Stimulated activated CD8-positive, alpha-beta memory T cell treated with anti-CD3 and anti-CD28 coated beads, Interleukin-7, amount 100 ng/mL, for 1 hour (primary cell): ENCODE measurements at regions not wholly inside any gene's neighbourhood (a gene's known extent, or its start where the extent isn't known, plus 50 kb on each side); places are given as distances from the start of the nearest gene placed in this dataset.

ENCODE experiments used
- DNase-seq, 2 donors: peaks; one replicate each; pipeline ENCODE4 v3.0.0-alpha.2; 2020; ENCODE audit warnings: low read depth in 2 of 2

- DNase-seq = no peak
Observed at GRCh38 chr18:38042211-38042890, 476.8 kb upstream of the CELF4 start.

GRCh38 chr18:38038242-38038641 lies 472.6 kb upstream of the CELF4 start:
- no peak for DNase-seq

GRCh38 chr18:38035193-38035592 lies 469.6 kb upstream of the CELF4 start:
- DNase-seq = no peak

GRCh38 chr18:38033282-38033681 lies 467.7 kb upstream of the CELF4 start:
- no peak for DNase-seq

GRCh38 chr18:38032516-38032915 lies 466.9 kb upstream of the CELF4 start:
- DNase-seq = no peak

- no peak for DNase-seq
Observed at GRCh38 chr18:38028946-38029345, 463.3 kb upstream of the CELF4 start.

GRCh38 chr18:38025433-38026038 lies 459.9 kb upstream of the CELF4 start:
- DNase-seq = no peak

- no peak for DNase-seq
Observed at GRCh38 chr18:38023871-38024270, 458.3 kb upstream of the CELF4 start.

- no peak for DNase-seq
Observed at GRCh38 chr18:38022234-38022633, 456.6 kb upstream of the CELF4 start.

- DNase-seq = no peak
Observed at GRCh38 chr18:38019292-38019691, 453.7 kb upstream of the CELF4 start.

GRCh38 chr18:38010971-38011857 lies 445.6 kb upstream of the CELF4 start:
- DNase-seq = no peak

GRCh38 chr18:38010037-38010436 lies 444.4 kb upstream of the CELF4 start:
- no peak for DNase-seq

GRCh38 chr18:38009320-38009719 lies 443.7 kb upstream of the CELF4 start:
- DNase-seq = no peak

- no peak for DNase-seq
Observed at GRCh38 chr18:38007676-38008330, 442.2 kb upstream of the CELF4 start.

GRCh38 chr18:38007026-38007425 lies 441.4 kb upstream of the CELF4 start:
- DNase-seq = no peak

- no peak for DNase-seq
Observed at GRCh38 chr18:38006541-38006940, 440.9 kb upstream of the CELF4 start.

- DNase-seq = no peak
Observed at GRCh38 chr18:37997695-37998094, 432.1 kb upstream of the CELF4 start.

- no peak for DNase-seq
Observed at GRCh38 chr18:37987901-37988300, 422.3 kb upstream of the CELF4 start.

- no peak for DNase-seq
Observed at GRCh38 chr18:37986665-37987064, 421.1 kb upstream of the CELF4 start.

GRCh38 chr18:37985126-37985525 lies 419.5 kb upstream of the CELF4 start:
- no peak for DNase-seq

- DNase-seq = no peak
Observed at GRCh38 chr18:37980556-37980955, 415.0 kb upstream of the CELF4 start.

GRCh38 chr18:37975446-37975845 lies 409.8 kb upstream of the CELF4 start:
- no peak for DNase-seq
